ENCODE measurements at regions not wholly inside any gene's neighbourhood (a gene's known extent, or its start where the extent isn't known, plus 50 kb on each side); places are given as distances from the start of the nearest gene placed in this dataset.

DNA sequence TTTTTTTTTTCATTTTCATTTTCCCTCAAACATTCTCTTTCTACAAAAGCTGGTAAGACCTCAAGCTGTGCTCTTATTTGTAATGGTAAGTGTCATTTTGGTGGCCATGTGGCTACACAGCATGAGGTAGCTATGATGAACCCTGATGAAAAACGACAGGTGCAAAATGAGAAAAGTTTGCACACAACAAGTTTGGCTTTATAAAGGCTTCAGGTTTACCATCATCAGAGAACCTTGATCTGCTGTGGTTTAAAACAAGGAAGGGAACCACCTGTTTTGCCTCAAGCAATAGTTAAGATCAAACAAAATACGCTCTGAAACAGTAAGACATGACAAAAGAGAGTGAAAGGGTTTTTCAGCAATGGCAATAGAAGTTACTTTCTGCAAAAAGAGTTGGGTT is 1124.6 kb upstream of the ACO1 start:
- TF ChIP-seq, protein P1, sequence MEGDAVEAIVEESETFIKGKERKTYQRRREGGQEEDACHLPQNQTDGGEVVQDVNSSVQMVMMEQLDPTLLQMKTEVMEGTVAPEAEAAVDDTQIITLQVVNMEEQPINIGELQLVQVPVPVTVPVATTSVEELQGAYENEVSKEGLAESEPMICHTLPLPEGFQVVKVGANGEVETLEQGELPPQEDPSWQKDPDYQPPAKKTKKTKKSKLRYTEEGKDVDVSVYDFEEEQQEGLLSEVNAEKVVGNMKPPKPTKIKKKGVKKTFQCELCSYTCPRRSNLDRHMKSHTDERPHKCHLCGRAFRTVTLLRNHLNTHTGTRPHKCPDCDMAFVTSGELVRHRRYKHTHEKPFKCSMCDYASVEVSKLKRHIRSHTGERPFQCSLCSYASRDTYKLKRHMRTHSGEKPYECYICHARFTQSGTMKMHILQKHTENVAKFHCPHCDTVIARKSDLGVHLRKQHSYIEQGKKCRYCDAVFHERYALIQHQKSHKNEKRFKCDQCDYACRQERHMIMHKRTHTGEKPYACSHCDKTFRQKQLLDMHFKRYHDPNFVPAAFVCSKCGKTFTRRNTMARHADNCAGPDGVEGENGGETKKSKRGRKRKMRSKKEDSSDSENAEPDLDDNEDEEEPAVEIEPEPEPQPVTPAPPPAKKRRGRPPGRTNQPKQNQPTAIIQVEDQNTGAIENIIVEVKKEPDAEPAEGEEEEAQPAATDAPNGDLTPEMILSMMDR (IDR thresholded peaks at IDR 0.05), result no peak
- TF ChIP-seq EZH2phosphoT487 (IDR thresholded peaks at IDR 0.05), result peak; percentile 36

All from neural progenitor cell (in vitro differentiated cells).